Mesodermal cell (in vitro differentiated cells): ENCODE measurements at regions not wholly inside any gene's neighbourhood (a gene's known extent, or its start where the extent isn't known, plus 50 kb on each side); places are given as distances from the start of the nearest gene placed in this dataset.
"Not testable (repeated sequence)": the region's sequence is repeated elsewhere in the genome, so short reads cannot be mapped to it uniquely, and the experiment has no call there.

Source experiments
- H3K27ac ChIP-seq: 2 replicates; pipeline ENCODE4 v1.7.0; 2013; ENCODE audit warnings: mild to moderate bottlenecking, low read depth, low read length, moderate library complexity; ENCODE audit not compliant: severe bottlenecking
- H3K36me3 ChIP-seq: 2 replicates; pipeline ENCODE4 v1.7.1; 2013; ENCODE audit warnings: mild to moderate bottlenecking, low read length, moderate library complexity; ENCODE audit not compliant: control insufficient read depth, insufficient read depth
- H3K4me1 ChIP-seq: one replicate; pipeline ENCODE4 v1.7.1; 2013; ENCODE audit warnings: mild to moderate bottlenecking, low read length; ENCODE audit not compliant: insufficient read depth, control insufficient read depth, poor library complexity, severe bottlenecking
- H3K4me3 ChIP-seq: 2 replicates; pipeline ENCODE4 v1.7.0; 2013; ENCODE audit warnings: low read length, control low read depth, mild to moderate bottlenecking; ENCODE audit not compliant: insufficient read depth, poor library complexity, severe bottlenecking; ENCODE audit errors: extremely low read depth
- H3K9me3 ChIP-seq: 2 replicates; pipeline ENCODE4 v1.7.1; 2013; ENCODE audit warnings: mild to moderate bottlenecking, low read length, moderate library complexity; ENCODE audit not compliant: control insufficient read depth
- WGBS, 2 experiments: methylation state at CpG; one replicate each; pipeline ENCODE4 v1.1.5; 2013; ENCODE audit warnings: missing lambda C conversion rate in 2 of 2; ENCODE audit not compliant: insufficient coverage in 2 of 2; 5-methylcytosine and 5-hydroxymethylcytosine counted together

- H3K9me3 ChIP-seq = no peaks in the 10 kb centered on the region
- no peaks in the 10 kb centered on the region for H3K36me3 ChIP-seq
- no peaks in the 10 kb centered on the region for H3K4me1 ChIP-seq
- peak overlapping the region; percentile 48 for H3K27ac ChIP-seq
- no peak overlapping the region for H3K4me3 ChIP-seq
- 67 to 94% methylated on average over 1 to 2 of the region's 4 CpGs for WGBS, 2 experiments
These were observed 88.8 kb upstream of the PAM start for GRCh38 chr5:102666164-102666946.

GRCh38 chr5:102668220-102668932, 86.7 kb upstream of the PAM start:
- Histone ChIP-seq H3K36me3 (no peaks in the 10 kb centered on the region), H3K9me3 (no peaks in the 10 kb centered on the region), H3K4me3 (no peak overlapping the region), H3K27ac (no peak overlapping the region), H3K4me1 (no peaks in the 10 kb centered on the region)
- WGBS, 2 experiments = 50% methylated on average over 1 of the region's 3 CpGs; no CpG with 5 or more reads in 1 of the 2 experiments

GRCh38 chr5:102670224-102670836, 84.8 kb upstream of the PAM start:
- H3K4me3 ChIP-seq = peak overlapping the region; percentile 14
- H3K27ac ChIP-seq = no peak overlapping the region

GRCh38 chr5:102671033-102671734, 83.9 kb upstream of the PAM start:
- H3K36me3 ChIP-seq, H3K27ac ChIP-seq, H3K9me3 ChIP-seq, H3K4me1 ChIP-seq: not testable (repeated sequence)
- WGBS, 2 experiments = 67% methylated on average over 8 of the region's 32 CpGs; no CpG with 5 or more reads in 1 of the 2 experiments
- peak overlapping the region; percentile 14 for H3K4me3 ChIP-seq

More at GRCh38 chr5:102670224-102670836, 84.8 kb upstream of the PAM start:
- Histone ChIP-seq H3K9me3 (no peaks in the 10 kb centered on the region), H3K36me3 (no peaks in the 10 kb centered on the region), H3K4me1 (no peaks in the 10 kb centered on the region)
- 60 to 80% methylated on average over 5 to 6 of the region's 9 CpGs for WGBS, 2 experiments

- WGBS, 2 experiments = 100% methylated on average over 1 of the region's 4 CpGs
These were observed 76.6 kb upstream of the PAM start for GRCh38 chr5:102678267-102679058.

GRCh38 chr5:102681403-102681983, 73.6 kb upstream of the PAM start:
- H3K27ac ChIP-seq = no peak overlapping the region
- no peaks in the 10 kb centered on the region for H3K9me3 ChIP-seq
- no peak overlapping the region for H3K4me3 ChIP-seq
- no peaks in the 10 kb centered on the region for H3K4me1 ChIP-seq
- H3K36me3 ChIP-seq = no peaks in the 10 kb centered on the region
- no CpG with 5 or more reads among the region's 2 CpGs for WGBS, 2 experiments

More at GRCh38 chr5:102678267-102679058, 76.6 kb upstream of the PAM start:
- no peak overlapping the region for H3K4me3 ChIP-seq
- no peak overlapping the region for H3K27ac ChIP-seq
- H3K36me3 ChIP-seq = no peaks in the 10 kb centered on the region
- no peaks in the 10 kb centered on the region for H3K9me3 ChIP-seq
- no peaks in the 10 kb centered on the region for H3K4me1 ChIP-seq

- Histone ChIP-seq H3K36me3 (no peaks in the 10 kb centered on the region), H3K4me1 (no peaks in the 10 kb centered on the region), H3K4me3 (no peak overlapping the region), H3K9me3 (no peaks in the 10 kb centered on the region), H3K27ac (no peak overlapping the region)
- 100% methylated on average over 1 of the region's 2 CpGs; no CpG with 5 or more reads in 1 of the 2 experiments for WGBS, 2 experiments
These were observed 72.9 kb upstream of the PAM start for GRCh38 chr5:102682101-102682647.

GRCh38 chr5:102688076-102688475, 67.0 kb upstream of the PAM start:
- H3K27ac ChIP-seq, H3K4me3 ChIP-seq, H3K36me3 ChIP-seq, H3K4me1 ChIP-seq, H3K9me3 ChIP-seq: not testable (repeated sequence)
- WGBS, 2 experiments = 91 to 97% methylated on average over 5 of the region's 7 CpGs

- H3K4me3 ChIP-seq, H3K9me3 ChIP-seq, H3K27ac ChIP-seq, H3K36me3 ChIP-seq, H3K4me1 ChIP-seq: not testable (repeated sequence)
- 92 to 96% methylated on average over 9 to 12 of the region's 14 CpGs for WGBS, 2 experiments
These were observed 66.3 kb upstream of the PAM start for GRCh38 chr5:102688581-102689342.
